ENCODE measurements at regions not wholly inside any gene's neighbourhood (a gene's known extent, or its start where the extent isn't known, plus 50 kb on each side); places are given as distances from the start of the nearest gene placed in this dataset.

DNA sequence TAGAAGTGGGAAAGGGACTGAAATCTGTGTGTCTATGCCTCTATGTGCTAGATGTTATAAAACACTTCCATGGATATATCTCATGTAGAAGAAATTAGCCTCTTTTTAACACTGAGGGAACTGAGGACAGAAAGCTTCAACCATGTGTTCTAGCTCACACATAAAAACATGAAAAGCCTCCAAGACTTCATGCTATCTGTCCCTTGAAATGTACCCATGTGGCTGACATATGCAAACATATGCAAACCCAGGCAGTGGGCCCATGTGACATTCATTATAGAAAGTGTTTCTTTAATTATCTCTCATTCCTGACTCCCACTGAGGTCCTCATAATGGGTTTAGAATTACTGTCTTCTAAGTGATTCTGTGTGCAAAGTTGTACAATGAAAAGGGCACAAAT lies 134.7 kb upstream of the MAF start:
- no peak for TF ChIP-seq POLR2A (IDR thresholded peaks at IDR 0.05)
- no peak for TF ChIP-seq CTCF (IDR thresholded peaks at IDR 0.05)

Measured in Peyer's patch (tissue), 4 donors.